HCT116 (cell line): ENCODE measurements at regions not wholly inside any gene's neighbourhood (a gene's known extent, or its start where the extent isn't known, plus 50 kb on each side); places are given as distances from the start of the nearest gene placed in this dataset.

Source experiments
- CBX3 ChIP-seq: IDR thresholded peaks from 2 replicates; pipeline ENCODE4 v1.6.1; 2012; ENCODE audit warnings: low read depth
- CTCF ChIP-seq, 3 experiments: fragments of 200-600 bp in 1 of 3; sonication (generic) in 1 of 3; IDR thresholded peaks in 2 of 3; conservative IDR thresholded peaks in 1 of 3; 2 replicates each; pipeline ENCODE4 v1.5.1; 2012 to 2017; ENCODE audit warnings: low read depth in 2 of 3, low read length in 2 of 3, antibody characterized with exemption in 1 of 3, borderline replicate concordance in 1 of 3, control low read depth in 1 of 3, mild to moderate bottlenecking in 1 of 3, mixed read lengths in 1 of 3, mixed run types in 1 of 3, moderate library complexity in 1 of 3; ENCODE audit not compliant: insufficient read depth in 1 of 3

GRCh38 chrX:22433292-22434070 is 160.8 kb downstream of the CBLL2 start:
- TF ChIP-seq CBX3 (no peak), CTCF (IDR thresholded peaks at IDR 0.05 in 2 of 3, conservative IDR thresholded peaks at IDR 0.05 in 1 of 3; ENCODE audit: borderline replicate concordance in 1 of 3, insufficient read depth in 1 of 3, low read depth in 2 of 3, low read length in 2 of 3) (no peak)
